GM19468 (cell line): ENCODE measurements at regions not wholly inside any gene's neighbourhood (a gene's known extent, or its start where the extent isn't known, plus 50 kb on each side); places are given as distances from the start of the nearest gene placed in this dataset.
A peak's percentile ranks its signal among the peaks of the same experiment; 100 is the strongest.

Source experiments
- ATAC-seq: cut with Tn5 transposase; IDR thresholded peaks from one replicate; pipeline ENCODE4 v1.9.1; 2021; ENCODE audit warnings: mild to moderate bottlenecking, moderate library complexity, moderate number of reproducible peaks; ENCODE audit not compliant: unreplicated experiment; ENCODE audit errors: extremely low read depth

GRCh38 chr1:194355488-194356106 lies 1169.2 kb upstream of the B3GALT2 start:
- ATAC-seq, result no peak

GRCh38 chr1:194353121-194353520 lies 1166.7 kb upstream of the B3GALT2 start:
- ATAC-seq, result no peak

- ATAC-seq, result no peak
These were observed 1160.8 kb upstream of the B3GALT2 start for GRCh38 chr1:194347200-194347599.

GRCh38 chr1:194342484-194343262 lies 1156.3 kb upstream of the B3GALT2 start:
- ATAC-seq, result no peak

GRCh38 chr1:194341587-194341986 lies 1155.2 kb upstream of the B3GALT2 start:
- ATAC-seq, result no peak

- ATAC-seq, result no peak
These were observed 1153.1 kb upstream of the B3GALT2 start for GRCh38 chr1:194339471-194339870.

GRCh38 chr1:194338241-194338948 lies 1152.0 kb upstream of the B3GALT2 start:
- ATAC-seq, result no peak

- ATAC-seq, result no peak
These were observed 1146.8 kb upstream of the B3GALT2 start for GRCh38 chr1:194333240-194333639.

- no peak for ATAC-seq
These were observed 1145.3 kb upstream of the B3GALT2 start for GRCh38 chr1:194331758-194332157.

- no peak for ATAC-seq
These were observed 1136.3 kb upstream of the B3GALT2 start for GRCh38 chr1:194322751-194323150.

GRCh38 chr1:194318790-194319280 lies 1132.4 kb upstream of the B3GALT2 start:
- no peak for ATAC-seq

- no peak for ATAC-seq
These were observed 1123.3 kb upstream of the B3GALT2 start for GRCh38 chr1:194309697-194310096.

- no peak for ATAC-seq
These were observed 1122.9 kb upstream of the B3GALT2 start for GRCh38 chr1:194309269-194309668.

GRCh38 chr1:194300776-194301175 lies 1114.4 kb upstream of the B3GALT2 start:
- ATAC-seq, result no peak

GRCh38 chr1:194300340-194300739 lies 1113.9 kb upstream of the B3GALT2 start:
- ATAC-seq, result no peak

GRCh38 chr1:194298007-194298598 lies 1111.7 kb upstream of the B3GALT2 start:
- ATAC-seq, result no peak

GRCh38 chr1:194297094-194297493 lies 1110.7 kb upstream of the B3GALT2 start:
- ATAC-seq, result no peak

- ATAC-seq, result no peak
These were observed 1109.8 kb upstream of the B3GALT2 start for GRCh38 chr1:194296201-194296600.

- peak; percentile 74 for ATAC-seq
These were observed 1109.3 kb upstream of the B3GALT2 start for GRCh38 chr1:194295685-194296084.

GRCh38 chr1:194293851-194294405 lies 1107.5 kb upstream of the B3GALT2 start:
- ATAC-seq, result no peak
